Transverse colon (tissue), 4 donors: ENCODE measurements at regions not wholly inside any gene's neighbourhood (a gene's known extent, or its start where the extent isn't known, plus 50 kb on each side); places are given as distances from the start of the nearest gene placed in this dataset.
"Not testable (repeated sequence)": the region's sequence is repeated elsewhere in the genome, so short reads cannot be mapped to it uniquely, and the experiment has no call there.

Source experiments
- EP300 ChIP-seq: sonication (generic); formaldehyde crosslinking; IDR thresholded peaks from one replicate; pipeline ENCODE4 v1.6.1; 2017; ENCODE audit warnings: antibody characterized with exemption, low read depth
- POLR2A ChIP-seq: fragments of 450-650 bp; IDR thresholded peaks from one replicate; pipeline ENCODE4 v1.6.1; 2016; ENCODE audit warnings: antibody characterized with exemption, mild to moderate bottlenecking, moderate library complexity
- POLR2AphosphoS5 ChIP-seq, 3 donors: sonication (generic); formaldehyde crosslinking; IDR thresholded peaks; one replicate each; pipeline ENCODE4 v1.6.1; 2016; ENCODE audit warnings: antibody characterized with exemption in 3 of 3
- TF ChIP-seq, protein P1 (sequence below), 5 experiments: fragments of 200-600 bp in 3 of 5; fragments of 450-650 bp in 2 of 5; sonication (generic) in 3 of 5; IDR thresholded peaks; 1 replicate in 2 of 5; 2 replicates in 3 of 5; pipeline ENCODE4 v1.5.1; 2016 to 2017; ENCODE audit warnings: antibody characterized with exemption in 5 of 5, inconsistent platforms in 3 of 5, mild to moderate bottlenecking in 2 of 5, moderate library complexity in 1 of 5

DNA sequence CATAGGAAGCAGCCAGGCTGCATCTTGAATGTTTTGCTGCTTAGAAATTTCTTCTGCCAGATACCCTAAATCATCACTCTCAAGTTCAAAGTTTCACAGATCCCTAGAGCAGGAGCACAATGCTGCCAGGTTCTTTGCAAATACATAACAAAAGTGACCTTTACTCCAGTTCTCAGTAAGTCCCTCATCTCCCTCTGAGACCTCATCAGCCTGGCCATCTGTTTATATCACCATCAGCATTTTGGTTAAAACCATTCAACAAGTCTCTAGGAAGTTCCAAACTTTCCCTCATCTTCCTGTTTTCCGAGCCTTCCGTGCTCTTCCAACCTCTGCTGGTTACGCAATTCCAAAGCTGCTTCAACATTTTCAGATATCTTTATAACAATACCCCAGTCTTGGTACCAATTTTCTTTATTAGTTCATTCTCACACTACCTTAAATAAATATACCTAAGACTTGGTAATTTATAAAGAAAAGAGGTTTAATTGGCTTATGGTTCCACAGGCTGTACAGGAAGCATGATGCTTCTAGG, 204.8 kb upstream of the STT3B start:
- TF ChIP-seq, protein P1, sequence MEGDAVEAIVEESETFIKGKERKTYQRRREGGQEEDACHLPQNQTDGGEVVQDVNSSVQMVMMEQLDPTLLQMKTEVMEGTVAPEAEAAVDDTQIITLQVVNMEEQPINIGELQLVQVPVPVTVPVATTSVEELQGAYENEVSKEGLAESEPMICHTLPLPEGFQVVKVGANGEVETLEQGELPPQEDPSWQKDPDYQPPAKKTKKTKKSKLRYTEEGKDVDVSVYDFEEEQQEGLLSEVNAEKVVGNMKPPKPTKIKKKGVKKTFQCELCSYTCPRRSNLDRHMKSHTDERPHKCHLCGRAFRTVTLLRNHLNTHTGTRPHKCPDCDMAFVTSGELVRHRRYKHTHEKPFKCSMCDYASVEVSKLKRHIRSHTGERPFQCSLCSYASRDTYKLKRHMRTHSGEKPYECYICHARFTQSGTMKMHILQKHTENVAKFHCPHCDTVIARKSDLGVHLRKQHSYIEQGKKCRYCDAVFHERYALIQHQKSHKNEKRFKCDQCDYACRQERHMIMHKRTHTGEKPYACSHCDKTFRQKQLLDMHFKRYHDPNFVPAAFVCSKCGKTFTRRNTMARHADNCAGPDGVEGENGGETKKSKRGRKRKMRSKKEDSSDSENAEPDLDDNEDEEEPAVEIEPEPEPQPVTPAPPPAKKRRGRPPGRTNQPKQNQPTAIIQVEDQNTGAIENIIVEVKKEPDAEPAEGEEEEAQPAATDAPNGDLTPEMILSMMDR (IDR thresholded peaks at IDR 0.05): not testable (repeated sequence)
- not testable (repeated sequence) for TF ChIP-seq POLR2A; POLR2AphosphoS5 (IDR thresholded peaks at IDR 0.05); EP300
